Thyroid gland (tissue), 4 donors: ENCODE measurements at regions not wholly inside any gene's neighbourhood (a gene's known extent, or its start where the extent isn't known, plus 50 kb on each side); places are given as distances from the start of the nearest gene placed in this dataset.

Experiments
- CTCF ChIP-seq, 6 experiments: fragments of 200-600 bp in 3 of 6; fragments of 450-650 bp in 3 of 6; sonication (generic) in 3 of 6; IDR thresholded peaks; one replicate each; pipeline ENCODE4 v1.5.1; 2016 to 2019; ENCODE audit warnings: antibody characterized with exemption in 6 of 6, mild to moderate bottlenecking in 2 of 6, inconsistent platforms in 1 of 6, moderate library complexity in 1 of 6
- POLR2A ChIP-seq, 2 donors: fragments of 450-650 bp; IDR thresholded peaks; one replicate each; pipeline ENCODE4 v1.6.1; 2017; ENCODE audit warnings: antibody characterized with exemption in 2 of 2, mild to moderate bottlenecking in 2 of 2, moderate library complexity in 1 of 2

DNA sequence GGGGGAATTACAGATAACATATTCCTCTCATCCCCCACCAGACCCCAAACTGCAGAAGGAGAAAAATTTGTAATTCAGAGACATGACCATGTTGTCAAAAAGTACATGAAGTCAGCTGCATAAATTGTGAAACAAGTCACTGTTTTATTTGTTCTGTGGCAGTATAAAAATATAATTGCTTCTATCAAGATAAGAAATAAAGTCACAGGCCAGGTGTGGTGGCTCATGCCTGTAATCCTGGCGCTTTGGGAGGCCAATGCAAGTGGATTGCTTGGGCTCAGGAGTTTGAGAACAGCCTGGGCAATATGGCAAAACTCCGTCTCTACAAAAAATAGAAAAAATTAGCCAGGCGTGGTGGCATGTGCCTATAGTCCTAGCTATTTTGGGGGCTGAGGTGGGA, 87.7 kb upstream of the DPH6 start:
- TF ChIP-seq CTCF (IDR thresholded peaks at IDR 0.05), result no peak
- TF ChIP-seq POLR2A (IDR thresholded peaks at IDR 0.05), result no peak
